WTC11 (cell line): ENCODE measurements at regions not wholly inside any gene's neighbourhood (a gene's known extent, or its start where the extent isn't known, plus 50 kb on each side); places are given as distances from the start of the nearest gene placed in this dataset.

Source experiments
- ATAC-seq: fragments of 200-7000 bp; cut with Tn5 transposase; 2 replicates; pipeline ENCODE4 v1.10.0; 2021; ENCODE audit warnings: mild to moderate bottlenecking, moderate library complexity
- CTCF ChIA-PET: fragments of 300-600 bp; sonication (Branson Sonifier 250); formaldehyde crosslinking; loops from one replicate; lab custom pipeline; 2021; ENCODE audit warnings: antibody characterized with exemption; lab: Charles Lee
- POLR2A ChIA-PET: fragments of 350-600 bp; sonication (Branson Sonifier 250); formaldehyde crosslinking; loops from one replicate; lab custom pipeline; 2021; ENCODE audit warnings: antibody characterized with exemption; lab: Charles Lee
- DNase-seq: peaks from one replicate; pipeline ENCODE4 v3.0.0; 2021; ENCODE audit warnings: low spot score
- H3K27ac Mint-ChIP-seq: 2 replicates; pipeline ENCODE4 v1.8.0; 2021; ENCODE audit warnings: mixed read lengths
- H3K27me3 Mint-ChIP-seq: 2 replicates; pipeline ENCODE4 v1.8.0; 2021; ENCODE audit warnings: low read depth, mild to moderate bottlenecking, moderate library complexity, mixed read lengths
- H3K36me3 Mint-ChIP-seq: 2 replicates; pipeline ENCODE4 v1.8.0; 2021; ENCODE audit warnings: mixed read lengths
- H3K4me1 Mint-ChIP-seq: 2 replicates; pipeline ENCODE4 v1.8.0; 2022; ENCODE audit warnings: mixed read lengths
- H3K4me3 Mint-ChIP-seq: 2 replicates; pipeline ENCODE4 v1.8.0; 2021; ENCODE audit warnings: mild to moderate bottlenecking, moderate library complexity, mixed read lengths
- H3K9me3 Mint-ChIP-seq: 2 replicates; pipeline ENCODE4 v1.8.0; 2021; ENCODE audit warnings: mixed read lengths
- CREB1 ChIP-seq: sonication (generic); formaldehyde crosslinking; IDR thresholded peaks from 2 replicates; pipeline ENCODE4 v1.8.0; 2023; ENCODE audit warnings: mild to moderate bottlenecking, missing genetic modification reagents
- ELF4 ChIP-seq: sonication (generic); formaldehyde crosslinking; IDR thresholded peaks from 2 replicates; pipeline ENCODE4 v1.8.1; 2022; ENCODE audit warnings: low read depth, mild to moderate bottlenecking, moderate library complexity, missing genetic modification reagents
- ESRRA ChIP-seq: sonication (generic); formaldehyde crosslinking; IDR thresholded peaks from 2 replicates; pipeline ENCODE4 v1.8.1; 2022; ENCODE audit warnings: mild to moderate bottlenecking, missing genetic modification reagents, borderline replicate concordance
- FOXP1 ChIP-seq: sonication (generic); formaldehyde crosslinking; IDR thresholded peaks from 2 replicates; pipeline ENCODE4 v1.8.0; 2022; ENCODE audit warnings: missing genetic modification reagents, mild to moderate bottlenecking, moderate library complexity, borderline replicate concordance
- GRHL2 ChIP-seq: fragments of 250-450 bp; sonication (Bioruptor Pico); IDR thresholded peaks from 2 replicates; pipeline ENCODE4 v1.8.0; 2022; ENCODE audit warnings: mild to moderate bottlenecking, moderate library complexity; ENCODE audit not compliant: insufficient replicate concordance, severe bottlenecking
- MYBL2 ChIP-seq: sonication (generic); formaldehyde crosslinking; IDR thresholded peaks from 2 replicates; pipeline ENCODE4 v1.8.1; 2023; ENCODE audit warnings: mild to moderate bottlenecking, moderate library complexity, missing genetic modification reagents
- ZNF219 ChIP-seq: sonication (generic); formaldehyde crosslinking; IDR thresholded peaks from 2 replicates; pipeline ENCODE4 v1.8.0; 2023; ENCODE audit warnings: missing genetic modification reagents, mild to moderate bottlenecking, borderline replicate concordance
- ZNF263 ChIP-seq: sonication (generic); formaldehyde crosslinking; IDR thresholded peaks from 2 replicates; pipeline ENCODE4 v1.8.1; 2022; ENCODE audit warnings: low read depth, mild to moderate bottlenecking, moderate library complexity, missing genetic modification reagents
- TF ChIP-seq, protein P1 (sequence below): fragments of 250-450 bp; sonication (Bioruptor Pico); conservative IDR thresholded peaks from 2 replicates; pipeline ENCODE4 v1.9.0; 2021; ENCODE audit warnings: mild to moderate bottlenecking
- TF ChIP-seq, protein P2 (sequence below): sonication (generic); formaldehyde crosslinking; IDR thresholded peaks from 2 replicates; pipeline ENCODE4 v1.8.1; 2023; ENCODE audit warnings: mild to moderate bottlenecking, missing genetic modification reagents
- TF ChIP-seq, protein P3 (sequence below): sonication (generic); formaldehyde crosslinking; IDR thresholded peaks from 2 replicates; pipeline ENCODE4 v1.8.1; 2023; ENCODE audit warnings: mild to moderate bottlenecking, moderate library complexity, missing genetic modification reagents
- TF ChIP-seq, protein P4 (sequence below): sonication (generic); formaldehyde crosslinking; IDR thresholded peaks from 2 replicates; pipeline ENCODE4 v1.8.1; 2023; ENCODE audit warnings: mild to moderate bottlenecking, missing genetic modification reagents, moderate library complexity
- TF ChIP-seq, protein P5 (sequence below): sonication (generic); formaldehyde crosslinking; IDR thresholded peaks from 2 replicates; pipeline ENCODE4 v1.8.0; 2022; ENCODE audit warnings: mild to moderate bottlenecking, missing genetic modification reagents
- TF ChIP-seq, protein P6 (sequence below): sonication (generic); formaldehyde crosslinking; IDR thresholded peaks from 2 replicates; pipeline ENCODE4 v1.8.0; 2022; ENCODE audit warnings: mild to moderate bottlenecking, missing genetic modification reagents
- TF ChIP-seq, protein P7 (sequence below): sonication (generic); formaldehyde crosslinking; IDR thresholded peaks from 2 replicates; pipeline ENCODE4 v1.8.1; 2023; ENCODE audit warnings: mild to moderate bottlenecking, missing genetic modification reagents, moderate library complexity
- TF ChIP-seq, protein P8 (sequence below): sonication (generic); formaldehyde crosslinking; IDR thresholded peaks from 2 replicates; pipeline ENCODE4 v1.8.0; 2022; ENCODE audit warnings: mild to moderate bottlenecking, missing genetic modification reagents
- TF ChIP-seq, protein P9 (sequence below): fragments of 250-450 bp; sonication (Bioruptor Pico); IDR thresholded peaks from 2 replicates; pipeline ENCODE4 v1.9.0; 2021; ENCODE audit warnings: mild to moderate bottlenecking
- TF ChIP-seq, protein P10 (sequence below): sonication (generic); formaldehyde crosslinking; IDR thresholded peaks from 2 replicates; pipeline ENCODE4 v1.8.0; 2023; ENCODE audit warnings: missing genetic modification reagents, mild to moderate bottlenecking, borderline replicate concordance

DNA sequence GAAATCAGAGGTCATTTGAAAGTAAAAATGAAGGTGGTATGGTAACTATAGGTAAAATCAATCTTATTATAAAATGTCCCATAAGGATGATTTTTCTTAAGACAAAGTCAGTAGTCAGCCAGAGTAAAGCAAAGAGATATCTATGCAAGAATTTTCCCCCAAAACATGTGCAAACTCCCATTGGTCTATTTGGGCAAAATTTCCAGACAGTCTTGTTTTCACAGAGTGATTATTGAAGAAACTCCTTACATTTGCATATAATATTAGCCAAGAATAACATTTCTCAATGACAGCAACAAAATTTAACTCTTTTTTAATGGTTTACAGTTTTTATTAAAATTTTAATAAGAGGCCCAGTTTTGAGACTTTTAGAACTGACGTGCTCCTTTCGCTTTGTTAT, 406.1 kb upstream of the GRAMD2B start:
- Mint-ChIP-seq H3K4me1 (peaks cover 57% of the 10 kb centered on the region), H3K36me3 (peaks cover 17% of the 10 kb centered on the region), H3K9me3 (peaks cover 21% of the 10 kb centered on the region), H3K27ac (no peak overlapping the region), H3K4me3 (no peak overlapping the region), H3K27me3 (peaks cover 2% of the 10 kb centered on the region)
- ChIA-PET CTCF (no interaction called here), POLR2A (no interaction called here)
- no peak for DNase-seq
- no peak for ATAC-seq
- no peak for TF ChIP-seq ZNF219 (CRISPR knock-in tag)
- TF ChIP-seq, protein P1, sequence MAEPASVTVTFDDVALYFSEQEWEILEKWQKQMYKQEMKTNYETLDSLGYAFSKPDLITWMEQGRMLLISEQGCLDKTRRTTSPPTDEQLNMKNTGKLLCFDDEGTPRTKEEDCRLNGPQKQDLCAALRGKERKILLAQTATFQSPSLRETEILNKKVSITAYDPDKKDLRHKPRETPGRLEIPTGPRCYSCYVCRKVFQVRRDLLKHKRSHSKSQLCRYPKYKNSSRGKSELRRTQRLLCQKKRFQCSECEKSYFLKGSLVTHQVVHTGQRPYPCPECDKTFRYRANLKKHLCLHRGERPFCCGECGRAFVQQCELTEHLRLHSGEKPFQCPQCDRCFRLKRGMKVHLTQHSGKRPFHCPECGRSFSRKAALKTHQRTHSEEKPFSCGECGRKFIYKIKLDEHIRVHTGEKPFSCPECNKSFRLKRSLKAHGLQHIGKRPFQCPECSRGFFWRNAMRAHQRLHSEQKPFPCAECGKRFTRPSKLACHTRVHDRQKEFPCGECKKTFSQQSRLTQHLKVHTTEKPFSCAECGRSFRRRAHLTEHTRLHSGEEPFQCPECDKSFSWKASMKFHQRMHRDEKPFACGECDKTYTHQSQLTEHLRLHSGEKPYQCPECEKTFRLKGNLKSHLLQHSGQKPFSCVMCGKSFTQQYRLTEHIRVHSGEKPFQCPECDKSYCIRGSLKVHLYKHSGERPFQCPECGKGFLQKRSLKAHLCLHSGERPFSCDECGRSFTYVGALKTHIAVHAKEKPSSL (CRISPR knock-in tag) = no peak
- TF ChIP-seq, protein P2, sequence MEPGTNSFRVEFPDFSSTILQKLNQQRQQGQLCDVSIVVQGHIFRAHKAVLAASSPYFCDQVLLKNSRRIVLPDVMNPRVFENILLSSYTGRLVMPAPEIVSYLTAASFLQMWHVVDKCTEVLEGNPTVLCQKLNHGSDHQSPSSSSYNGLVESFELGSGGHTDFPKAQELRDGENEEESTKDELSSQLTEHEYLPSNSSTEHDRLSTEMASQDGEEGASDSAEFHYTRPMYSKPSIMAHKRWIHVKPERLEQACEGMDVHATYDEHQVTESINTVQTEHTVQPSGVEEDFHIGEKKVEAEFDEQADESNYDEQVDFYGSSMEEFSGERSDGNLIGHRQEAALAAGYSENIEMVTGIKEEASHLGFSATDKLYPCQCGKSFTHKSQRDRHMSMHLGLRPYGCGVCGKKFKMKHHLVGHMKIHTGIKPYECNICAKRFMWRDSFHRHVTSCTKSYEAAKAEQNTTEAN (CRISPR knock-in tag) = no peak
- TF ChIP-seq, protein P3, sequence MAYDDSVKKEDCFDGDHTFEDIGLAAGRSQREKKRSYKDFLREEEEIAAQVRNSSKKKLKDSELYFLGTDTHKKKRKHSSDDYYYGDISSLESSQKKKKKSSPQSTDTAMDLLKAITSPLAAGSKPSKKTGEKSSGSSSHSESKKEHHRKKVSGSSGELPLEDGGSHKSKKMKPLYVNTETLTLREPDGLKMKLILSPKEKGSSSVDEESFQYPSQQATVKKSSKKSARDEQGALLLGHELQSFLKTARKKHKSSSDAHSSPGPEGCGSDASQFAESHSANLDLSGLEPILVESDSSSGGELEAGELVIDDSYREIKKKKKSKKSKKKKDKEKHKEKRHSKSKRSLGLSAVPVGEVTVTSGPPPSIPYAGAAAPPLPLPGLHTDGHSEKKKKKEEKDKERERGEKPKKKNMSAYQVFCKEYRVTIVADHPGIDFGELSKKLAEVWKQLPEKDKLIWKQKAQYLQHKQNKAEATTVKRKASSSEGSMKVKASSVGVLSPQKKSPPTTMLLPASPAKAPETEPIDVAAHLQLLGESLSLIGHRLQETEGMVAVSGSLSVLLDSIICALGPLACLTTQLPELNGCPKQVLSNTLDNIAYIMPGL (CRISPR knock-in tag) = no peak
- TF ChIP-seq FOXP1 (CRISPR knock-in tag) = no peak
- no peak for TF ChIP-seq MYBL2
- TF ChIP-seq, protein P4, sequence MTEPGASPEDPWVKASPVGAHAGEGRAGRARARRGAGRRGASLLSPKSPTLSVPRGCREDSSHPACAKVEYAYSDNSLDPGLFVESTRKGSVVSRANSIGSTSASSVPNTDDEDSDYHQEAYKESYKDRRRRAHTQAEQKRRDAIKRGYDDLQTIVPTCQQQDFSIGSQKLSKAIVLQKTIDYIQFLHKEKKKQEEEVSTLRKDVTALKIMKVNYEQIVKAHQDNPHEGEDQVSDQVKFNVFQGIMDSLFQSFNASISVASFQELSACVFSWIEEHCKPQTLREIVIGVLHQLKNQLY = no peak
- TF ChIP-seq, protein P5, sequence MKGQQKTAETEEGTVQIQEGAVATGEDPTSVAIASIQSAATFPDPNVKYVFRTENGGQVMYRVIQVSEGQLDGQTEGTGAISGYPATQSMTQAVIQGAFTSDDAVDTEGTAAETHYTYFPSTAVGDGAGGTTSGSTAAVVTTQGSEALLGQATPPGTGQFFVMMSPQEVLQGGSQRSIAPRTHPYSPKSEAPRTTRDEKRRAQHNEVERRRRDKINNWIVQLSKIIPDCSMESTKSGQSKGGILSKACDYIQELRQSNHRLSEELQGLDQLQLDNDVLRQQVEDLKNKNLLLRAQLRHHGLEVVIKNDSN = no peak
- TF ChIP-seq, protein P6, sequence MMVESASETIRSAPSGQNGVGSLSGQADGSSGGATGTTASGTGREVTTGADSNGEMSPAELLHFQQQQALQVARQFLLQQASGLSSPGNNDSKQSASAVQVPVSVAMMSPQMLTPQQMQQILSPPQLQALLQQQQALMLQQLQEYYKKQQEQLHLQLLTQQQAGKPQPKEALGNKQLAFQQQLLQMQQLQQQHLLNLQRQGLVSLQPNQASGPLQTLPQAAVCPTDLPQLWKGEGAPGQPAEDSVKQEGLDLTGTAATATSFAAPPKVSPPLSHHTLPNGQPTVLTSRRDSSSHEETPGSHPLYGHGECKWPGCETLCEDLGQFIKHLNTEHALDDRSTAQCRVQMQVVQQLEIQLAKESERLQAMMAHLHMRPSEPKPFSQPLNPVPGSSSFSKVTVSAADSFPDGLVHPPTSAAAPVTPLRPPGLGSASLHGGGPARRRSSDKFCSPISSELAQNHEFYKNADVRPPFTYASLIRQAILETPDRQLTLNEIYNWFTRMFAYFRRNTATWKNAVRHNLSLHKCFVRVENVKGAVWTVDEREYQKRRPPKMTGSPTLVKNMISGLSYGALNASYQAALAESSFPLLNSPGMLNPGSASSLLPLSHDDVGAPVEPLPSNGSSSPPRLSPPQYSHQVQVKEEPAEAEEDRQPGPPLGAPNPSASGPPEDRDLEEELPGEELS (CRISPR knock-in tag) = no peak
- TF ChIP-seq ESRRA (CRISPR knock-in tag) = no peak
- no peak for TF ChIP-seq ZNF263 (CRISPR knock-in tag)
- TF ChIP-seq, protein P7, sequence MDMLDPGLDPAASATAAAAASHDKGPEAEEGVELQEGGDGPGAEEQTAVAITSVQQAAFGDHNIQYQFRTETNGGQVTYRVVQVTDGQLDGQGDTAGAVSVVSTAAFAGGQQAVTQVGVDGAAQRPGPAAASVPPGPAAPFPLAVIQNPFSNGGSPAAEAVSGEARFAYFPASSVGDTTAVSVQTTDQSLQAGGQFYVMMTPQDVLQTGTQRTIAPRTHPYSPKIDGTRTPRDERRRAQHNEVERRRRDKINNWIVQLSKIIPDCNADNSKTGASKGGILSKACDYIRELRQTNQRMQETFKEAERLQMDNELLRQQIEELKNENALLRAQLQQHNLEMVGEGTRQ (CRISPR knock-in tag) = no peak
- TF ChIP-seq, protein P8, sequence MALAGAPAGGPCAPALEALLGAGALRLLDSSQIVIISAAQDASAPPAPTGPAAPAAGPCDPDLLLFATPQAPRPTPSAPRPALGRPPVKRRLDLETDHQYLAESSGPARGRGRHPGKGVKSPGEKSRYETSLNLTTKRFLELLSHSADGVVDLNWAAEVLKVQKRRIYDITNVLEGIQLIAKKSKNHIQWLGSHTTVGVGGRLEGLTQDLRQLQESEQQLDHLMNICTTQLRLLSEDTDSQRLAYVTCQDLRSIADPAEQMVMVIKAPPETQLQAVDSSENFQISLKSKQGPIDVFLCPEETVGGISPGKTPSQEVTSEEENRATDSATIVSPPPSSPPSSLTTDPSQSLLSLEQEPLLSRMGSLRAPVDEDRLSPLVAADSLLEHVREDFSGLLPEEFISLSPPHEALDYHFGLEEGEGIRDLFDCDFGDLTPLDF (CRISPR knock-in tag) = no peak
- no peak for TF ChIP-seq CREB1 (CRISPR knock-in tag)
- TF ChIP-seq, protein P9, sequence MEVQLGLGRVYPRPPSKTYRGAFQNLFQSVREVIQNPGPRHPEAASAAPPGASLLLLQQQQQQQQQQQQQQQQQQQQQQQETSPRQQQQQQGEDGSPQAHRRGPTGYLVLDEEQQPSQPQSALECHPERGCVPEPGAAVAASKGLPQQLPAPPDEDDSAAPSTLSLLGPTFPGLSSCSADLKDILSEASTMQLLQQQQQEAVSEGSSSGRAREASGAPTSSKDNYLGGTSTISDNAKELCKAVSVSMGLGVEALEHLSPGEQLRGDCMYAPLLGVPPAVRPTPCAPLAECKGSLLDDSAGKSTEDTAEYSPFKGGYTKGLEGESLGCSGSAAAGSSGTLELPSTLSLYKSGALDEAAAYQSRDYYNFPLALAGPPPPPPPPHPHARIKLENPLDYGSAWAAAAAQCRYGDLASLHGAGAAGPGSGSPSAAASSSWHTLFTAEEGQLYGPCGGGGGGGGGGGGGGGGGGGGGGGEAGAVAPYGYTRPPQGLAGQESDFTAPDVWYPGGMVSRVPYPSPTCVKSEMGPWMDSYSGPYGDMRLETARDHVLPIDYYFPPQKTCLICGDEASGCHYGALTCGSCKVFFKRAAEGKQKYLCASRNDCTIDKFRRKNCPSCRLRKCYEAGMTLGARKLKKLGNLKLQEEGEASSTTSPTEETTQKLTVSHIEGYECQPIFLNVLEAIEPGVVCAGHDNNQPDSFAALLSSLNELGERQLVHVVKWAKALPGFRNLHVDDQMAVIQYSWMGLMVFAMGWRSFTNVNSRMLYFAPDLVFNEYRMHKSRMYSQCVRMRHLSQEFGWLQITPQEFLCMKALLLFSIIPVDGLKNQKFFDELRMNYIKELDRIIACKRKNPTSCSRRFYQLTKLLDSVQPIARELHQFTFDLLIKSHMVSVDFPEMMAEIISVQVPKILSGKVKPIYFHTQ = no peak
- TF ChIP-seq ELF4 (CRISPR knock-in tag) = no peak
- TF ChIP-seq GRHL2 (CRISPR knock-in tag) = no peak
- TF ChIP-seq, protein P10, sequence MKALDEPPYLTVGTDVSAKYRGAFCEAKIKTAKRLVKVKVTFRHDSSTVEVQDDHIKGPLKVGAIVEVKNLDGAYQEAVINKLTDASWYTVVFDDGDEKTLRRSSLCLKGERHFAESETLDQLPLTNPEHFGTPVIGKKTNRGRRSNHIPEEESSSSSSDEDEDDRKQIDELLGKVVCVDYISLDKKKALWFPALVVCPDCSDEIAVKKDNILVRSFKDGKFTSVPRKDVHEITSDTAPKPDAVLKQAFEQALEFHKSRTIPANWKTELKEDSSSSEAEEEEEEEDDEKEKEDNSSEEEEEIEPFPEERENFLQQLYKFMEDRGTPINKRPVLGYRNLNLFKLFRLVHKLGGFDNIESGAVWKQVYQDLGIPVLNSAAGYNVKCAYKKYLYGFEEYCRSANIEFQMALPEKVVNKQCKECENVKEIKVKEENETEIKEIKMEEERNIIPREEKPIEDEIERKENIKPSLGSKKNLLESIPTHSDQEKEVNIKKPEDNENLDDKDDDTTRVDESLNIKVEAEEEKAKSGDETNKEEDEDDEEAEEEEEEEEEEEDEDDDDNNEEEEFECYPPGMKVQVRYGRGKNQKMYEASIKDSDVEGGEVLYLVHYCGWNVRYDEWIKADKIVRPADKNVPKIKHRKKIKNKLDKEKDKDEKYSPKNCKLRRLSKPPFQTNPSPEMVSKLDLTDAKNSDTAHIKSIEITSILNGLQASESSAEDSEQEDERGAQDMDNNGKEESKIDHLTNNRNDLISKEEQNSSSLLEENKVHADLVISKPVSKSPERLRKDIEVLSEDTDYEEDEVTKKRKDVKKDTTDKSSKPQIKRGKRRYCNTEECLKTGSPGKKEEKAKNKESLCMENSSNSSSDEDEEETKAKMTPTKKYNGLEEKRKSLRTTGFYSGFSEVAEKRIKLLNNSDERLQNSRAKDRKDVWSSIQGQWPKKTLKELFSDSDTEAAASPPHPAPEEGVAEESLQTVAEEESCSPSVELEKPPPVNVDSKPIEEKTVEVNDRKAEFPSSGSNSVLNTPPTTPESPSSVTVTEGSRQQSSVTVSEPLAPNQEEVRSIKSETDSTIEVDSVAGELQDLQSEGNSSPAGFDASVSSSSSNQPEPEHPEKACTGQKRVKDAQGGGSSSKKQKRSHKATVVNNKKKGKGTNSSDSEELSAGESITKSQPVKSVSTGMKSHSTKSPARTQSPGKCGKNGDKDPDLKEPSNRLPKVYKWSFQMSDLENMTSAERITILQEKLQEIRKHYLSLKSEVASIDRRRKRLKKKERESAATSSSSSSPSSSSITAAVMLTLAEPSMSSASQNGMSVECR = no peak
